Adipocyte (in vitro differentiated cells): ENCODE measurements at regions not wholly inside any gene's neighbourhood (a gene's known extent, or its start where the extent isn't known, plus 50 kb on each side); places are given as distances from the start of the nearest gene placed in this dataset.
A peak's percentile ranks its signal among the peaks of the same experiment; 100 is the strongest.

Source experiments
- DNase-seq: peaks from one replicate; pipeline ENCODE4 v3.0.0-alpha.2; 2015; ENCODE audit warnings: low read depth
- H3K27me3 ChIP-seq: replicated peaks from 2 replicates; pipeline ENCODE4 v1.7.0; 2013; ENCODE audit warnings: mild to moderate bottlenecking, low read length, moderate library complexity; ENCODE audit not compliant: control insufficient read depth, insufficient read depth
- H3K36me3 ChIP-seq: 2 replicates; pipeline ENCODE4 v1.7.0; 2013; ENCODE audit warnings: low read length, mild to moderate bottlenecking, moderate library complexity; ENCODE audit not compliant: control insufficient read depth, insufficient read depth, severe bottlenecking
- H3K4me1 ChIP-seq: 2 replicates; pipeline ENCODE4 v1.7.0; 2013; ENCODE audit warnings: mild to moderate bottlenecking, low read length, moderate library complexity; ENCODE audit not compliant: control insufficient read depth, insufficient read depth
- H3K4me3 ChIP-seq: 2 replicates; pipeline ENCODE4 v1.7.0; 2013; ENCODE audit warnings: mild to moderate bottlenecking, low read length, moderate library complexity
- H3K9ac ChIP-seq: 2 replicates; pipeline ENCODE4 v1.7.0; 2013; ENCODE audit warnings: mild to moderate bottlenecking, low read length, moderate library complexity
- H3K9me3 ChIP-seq: 2 replicates; pipeline ENCODE4 v1.7.0; 2013; ENCODE audit warnings: mild to moderate bottlenecking, low read length, moderate library complexity; ENCODE audit not compliant: control insufficient read depth

DNA sequence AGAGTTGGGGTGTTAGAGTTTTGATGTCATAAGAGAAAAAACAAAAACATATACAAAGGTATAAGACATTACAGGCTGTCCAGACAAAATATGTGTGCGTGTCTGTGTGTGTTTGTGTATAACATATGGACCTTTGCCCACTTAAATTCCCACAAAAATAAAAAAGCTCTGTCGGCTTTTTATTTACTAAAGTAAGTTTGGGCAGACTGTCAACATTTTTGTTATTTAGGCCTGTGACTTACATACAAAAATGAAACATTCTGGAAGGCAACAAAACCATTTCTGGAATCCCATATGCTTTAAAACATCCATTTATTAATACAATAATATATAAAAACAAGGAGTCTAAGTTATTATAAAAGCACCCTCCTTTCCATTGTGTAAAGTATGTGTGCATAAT is 960.1 kb upstream of the FAT3 start:
- no peak overlapping the region for H3K9ac ChIP-seq
- no peaks in the 10 kb centered on the region for H3K9me3 ChIP-seq
- H3K36me3 ChIP-seq, result no peaks in the 10 kb centered on the region
- H3K27me3 ChIP-seq, result no peaks in the 10 kb centered on the region
- no peak for DNase-seq
- no peak overlapping the region for H3K4me3 ChIP-seq
- H3K4me1 ChIP-seq, result no peaks in the 10 kb centered on the region

DNA sequence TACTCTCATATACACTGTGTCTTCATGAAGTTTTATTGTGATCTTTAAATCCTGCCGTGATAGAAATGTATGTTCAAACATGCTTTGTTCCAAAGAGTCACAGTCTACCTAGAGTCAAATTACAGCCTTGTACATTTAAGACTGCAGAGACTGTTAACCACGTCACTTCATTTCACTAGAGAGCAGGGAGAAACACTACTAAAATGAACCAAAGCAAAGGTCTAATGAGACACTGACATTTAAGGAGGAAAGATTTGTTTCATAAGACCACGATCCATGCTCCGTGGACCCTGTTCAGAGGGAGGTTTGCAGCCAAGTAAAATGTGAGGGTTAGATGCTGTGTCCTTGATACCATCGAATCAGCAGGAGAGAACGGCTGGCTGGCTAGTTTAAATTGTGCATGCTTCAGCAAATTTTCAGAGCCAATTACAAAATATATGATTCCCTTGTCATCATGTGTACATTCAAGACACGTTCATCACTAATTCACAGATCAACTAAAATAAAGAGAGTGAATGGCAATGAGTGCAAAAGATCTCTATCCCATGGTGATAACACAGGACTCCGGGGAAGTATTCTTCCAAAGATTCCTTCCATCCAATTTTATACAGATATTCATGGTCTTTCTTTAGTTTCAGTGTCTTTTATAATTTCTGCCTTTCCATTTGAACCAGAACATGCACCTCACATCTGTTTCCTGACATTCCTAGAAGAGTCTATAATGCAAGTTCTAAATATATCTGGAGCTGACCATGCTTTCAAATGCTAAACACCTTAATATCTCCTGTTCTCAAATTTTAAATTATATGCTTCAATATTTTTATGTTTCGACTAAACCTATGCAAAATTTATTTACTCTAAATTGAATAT is 960.9 kb upstream of the FAT3 start:
- H3K36me3 ChIP-seq, result no peaks in the 10 kb centered on the region
- no peak overlapping the region for H3K9ac ChIP-seq
- no peak for DNase-seq
- H3K4me1 ChIP-seq, result no peaks in the 10 kb centered on the region
- no peaks in the 10 kb centered on the region for H3K9me3 ChIP-seq
- H3K4me3 ChIP-seq, result no peak overlapping the region
- H3K27me3 ChIP-seq, result no peaks in the 10 kb centered on the region

DNA sequence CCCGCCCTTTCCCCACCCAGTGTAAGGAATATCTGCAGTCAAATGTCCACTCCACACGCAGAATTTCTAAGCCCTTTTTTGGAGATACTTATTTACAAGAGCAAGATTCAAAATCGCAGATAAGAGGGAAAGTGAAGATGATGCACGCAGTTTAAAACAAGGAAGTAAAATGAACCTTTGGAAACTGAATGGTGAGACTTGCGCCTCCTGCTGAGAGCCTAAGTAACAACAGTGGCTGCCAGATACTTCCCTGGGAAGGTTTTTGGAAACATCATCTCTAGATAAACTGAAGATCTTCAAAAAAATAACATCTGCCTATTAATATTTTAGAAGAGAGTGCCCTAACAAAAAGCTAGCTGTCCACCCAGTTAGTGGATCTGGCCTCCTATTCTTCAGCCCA is 963.1 kb upstream of the FAT3 start:
- H3K36me3 ChIP-seq, result no peaks in the 10 kb centered on the region
- DNase-seq, result no peak
- H3K4me1 ChIP-seq, result no peaks in the 10 kb centered on the region
- no peak overlapping the region for H3K4me3 ChIP-seq
- no peak overlapping the region for H3K9ac ChIP-seq
- H3K9me3 ChIP-seq, result no peaks in the 10 kb centered on the region
- no peaks in the 10 kb centered on the region for H3K27me3 ChIP-seq

DNA sequence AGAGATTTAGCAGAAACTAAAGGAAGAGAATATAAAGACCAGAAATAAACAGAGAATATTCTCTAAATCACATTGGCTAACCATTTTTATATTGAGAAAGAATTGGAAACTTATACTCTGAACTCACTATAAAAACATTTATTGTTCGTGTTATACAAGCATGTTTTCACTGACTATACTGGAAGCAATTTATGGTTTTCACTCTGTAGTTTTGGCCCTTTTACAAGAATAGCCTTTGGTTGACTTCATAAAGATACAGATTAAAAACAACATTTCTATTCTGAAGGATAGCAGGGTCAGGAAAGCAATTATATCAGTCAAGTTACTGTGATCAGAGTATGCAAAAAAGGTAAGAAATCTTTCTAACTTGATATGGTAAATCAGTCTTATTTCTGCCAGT is 965.7 kb upstream of the FAT3 start:
- Histone ChIP-seq H3K27me3 (no peaks in the 10 kb centered on the region), H3K4me1 (no peaks in the 10 kb centered on the region), H3K4me3 (no peak overlapping the region), H3K36me3 (no peaks in the 10 kb centered on the region), H3K9ac (no peak overlapping the region), H3K9me3 (no peaks in the 10 kb centered on the region)
- DNase-seq, result no peak

DNA sequence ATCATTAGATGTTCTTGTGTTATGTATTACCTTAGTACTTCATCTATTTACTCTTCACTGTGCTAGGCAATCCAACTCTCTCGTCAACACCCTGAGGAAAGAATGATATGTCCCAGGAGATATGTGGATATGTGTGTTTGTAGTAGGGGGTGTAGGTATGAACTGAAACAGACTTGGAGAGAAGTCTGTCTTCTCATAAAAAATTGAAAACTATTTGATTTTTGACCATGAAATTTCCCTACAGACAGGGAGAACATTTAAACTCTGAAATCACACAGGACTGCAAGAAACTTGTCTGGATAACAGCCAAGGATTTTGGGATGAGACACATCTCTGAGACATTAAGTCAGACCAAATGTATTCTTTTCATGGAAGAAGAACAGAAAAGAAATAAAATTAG is 967.0 kb upstream of the FAT3 start:
- Histone ChIP-seq H3K4me3 (no peak overlapping the region), H3K9me3 (no peaks in the 10 kb centered on the region), H3K27me3 (no peaks in the 10 kb centered on the region), H3K36me3 (no peaks in the 10 kb centered on the region), H3K9ac (no peak overlapping the region), H3K4me1 (no peaks in the 10 kb centered on the region)
- DNase-seq, result no peak

DNA sequence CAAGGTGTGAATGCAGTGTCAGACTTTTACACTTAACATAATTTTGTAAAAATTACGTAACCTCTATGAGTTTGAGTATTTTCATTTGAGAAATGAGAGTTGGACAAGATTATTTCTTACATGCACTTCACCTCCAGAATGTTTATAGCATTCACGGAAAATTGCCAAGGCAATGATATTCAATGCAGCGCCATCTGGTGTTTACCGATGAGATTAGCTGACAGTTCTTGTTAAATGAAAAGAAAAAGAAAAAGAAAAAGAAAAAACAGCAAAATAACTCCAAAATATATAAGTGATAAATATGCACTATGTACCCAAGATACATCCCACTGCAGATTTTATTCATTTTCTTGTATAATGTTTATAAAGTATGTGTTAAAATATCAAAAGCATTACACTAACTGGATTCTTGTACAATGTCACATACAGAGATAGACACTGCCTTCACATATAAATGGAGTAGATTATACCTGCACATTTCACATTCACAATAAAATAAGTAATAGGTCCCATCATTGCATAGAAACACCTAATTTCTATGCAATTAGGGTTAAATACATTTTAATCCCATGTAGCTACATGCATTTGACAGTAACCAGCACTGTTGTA is 976.3 kb upstream of the FAT3 start:
- Histone ChIP-seq H3K4me3 (no peak overlapping the region), H3K9ac (no peak overlapping the region), H3K36me3 (no peaks in the 10 kb centered on the region), H3K4me1 (peaks cover 10% of the 10 kb centered on the region), H3K27me3 (no peaks in the 10 kb centered on the region), H3K9me3 (peaks cover 3% of the 10 kb centered on the region)
- peak; percentile 76 for DNase-seq

DNA sequence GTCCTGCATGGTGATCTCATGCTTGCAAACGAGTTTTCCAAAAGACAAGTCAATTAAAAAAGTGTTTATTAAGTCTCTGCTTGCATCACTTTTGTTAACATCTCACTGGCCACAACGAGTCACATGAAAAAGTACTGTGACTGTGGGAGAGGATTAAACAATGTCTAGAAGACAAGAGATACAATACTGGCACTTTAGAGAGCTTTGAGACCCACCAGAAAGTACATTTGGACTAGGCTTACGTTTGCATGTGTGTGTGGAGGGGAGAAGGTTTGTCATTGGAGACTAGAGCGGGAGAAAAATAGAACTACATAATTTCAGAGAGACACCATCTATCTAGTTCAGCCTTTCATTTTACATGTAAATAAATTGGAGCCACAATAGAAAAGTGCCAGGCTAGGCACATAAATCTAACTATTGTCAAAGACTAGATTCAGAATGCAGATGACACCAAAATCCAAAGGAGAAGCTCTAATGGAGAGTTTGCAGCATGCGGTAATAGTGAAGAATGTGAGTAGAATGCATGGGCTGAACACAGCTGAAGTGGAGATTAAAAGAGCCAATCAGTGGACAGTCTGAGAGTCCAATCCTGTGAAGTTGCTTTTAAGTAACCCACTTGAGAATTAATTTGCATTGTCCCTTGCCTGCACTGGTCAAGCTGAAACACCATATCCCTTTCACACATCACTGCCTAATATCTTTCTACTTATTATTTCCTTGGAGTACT is 977.4 kb upstream of the FAT3 start:
- H3K4me3 ChIP-seq, result no peak overlapping the region
- no peaks in the 10 kb centered on the region for H3K27me3 ChIP-seq
- DNase-seq, result no peak
- no peak overlapping the region for H3K9ac ChIP-seq
- peaks cover 15% of the 10 kb centered on the region for H3K4me1 ChIP-seq
- H3K9me3 ChIP-seq, result peaks cover 3% of the 10 kb centered on the region
- no peaks in the 10 kb centered on the region for H3K36me3 ChIP-seq

DNA sequence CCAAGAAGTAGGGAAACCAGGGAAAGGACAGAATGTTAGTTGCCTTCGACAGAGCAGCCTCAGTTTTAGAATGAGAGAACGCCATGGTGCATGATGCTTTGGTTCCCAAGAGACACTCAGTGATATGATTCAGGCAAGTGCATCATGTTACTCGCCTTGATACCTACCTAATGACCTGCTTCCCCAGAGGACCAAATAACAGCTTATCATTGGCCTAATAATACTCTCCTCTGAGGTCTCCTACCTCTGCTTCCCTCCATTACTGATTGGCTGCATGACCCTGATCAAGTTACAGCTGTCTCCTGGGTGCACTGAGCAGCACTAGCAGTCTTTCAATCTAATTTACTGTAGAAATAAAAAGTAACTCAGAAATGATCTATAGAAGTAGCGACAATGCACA is 979.7 kb upstream of the FAT3 start:
- Histone ChIP-seq H3K4me1 (peaks cover 15% of the 10 kb centered on the region), H3K4me3 (no peak overlapping the region), H3K9me3 (no peaks in the 10 kb centered on the region), H3K9ac (no peak overlapping the region), H3K36me3 (no peaks in the 10 kb centered on the region), H3K27me3 (no peaks in the 10 kb centered on the region)
- DNase-seq, result no peak

DNA sequence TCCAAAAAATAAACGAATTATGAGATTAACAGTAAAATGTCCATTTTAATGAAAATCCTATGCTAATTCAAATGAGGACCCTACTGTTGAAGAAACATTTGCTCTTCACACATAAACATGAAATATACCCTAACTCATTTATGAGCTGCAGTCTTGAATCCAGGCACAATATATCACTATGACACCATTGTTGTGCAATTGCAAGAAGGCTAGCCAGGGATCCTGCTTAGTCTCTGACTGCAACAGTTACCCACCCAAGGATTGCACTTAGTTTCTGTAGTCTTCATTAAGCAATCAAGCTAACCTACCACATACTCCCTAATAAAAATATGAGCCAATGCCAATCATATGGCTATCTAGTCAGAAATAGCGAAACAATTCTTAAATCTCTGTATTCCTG is 981.0 kb upstream of the FAT3 start:
- DNase-seq, result peak; percentile 55
- Histone ChIP-seq H3K9me3 (no peaks in the 10 kb centered on the region), H3K36me3 (no peaks in the 10 kb centered on the region), H3K4me3 (no peak overlapping the region), H3K9ac (no peak overlapping the region), H3K27me3 (no peaks in the 10 kb centered on the region), H3K4me1 (peaks cover 15% of the 10 kb centered on the region)

DNA sequence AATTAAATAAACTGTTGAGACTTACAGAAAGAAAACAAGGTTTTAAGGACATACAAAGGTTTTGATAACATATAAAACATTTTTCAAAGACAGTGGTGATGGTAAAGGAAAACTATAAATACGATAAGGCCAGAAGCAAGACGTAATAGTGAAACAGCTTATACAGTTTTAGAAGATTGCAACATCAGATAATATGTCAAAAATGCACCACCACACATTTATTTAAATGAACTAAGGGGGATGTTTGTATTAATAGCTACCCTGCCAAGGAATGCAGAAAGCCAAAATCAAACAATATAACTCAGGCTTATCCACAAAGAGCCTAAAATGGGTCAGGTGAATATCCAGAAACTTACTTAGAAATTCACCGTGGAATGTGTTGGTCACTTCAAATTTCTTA is 981.6 kb upstream of the FAT3 start:
- H3K9me3 ChIP-seq, result no peaks in the 10 kb centered on the region
- DNase-seq, result peak; percentile 2
- no peak overlapping the region for H3K4me3 ChIP-seq
- H3K36me3 ChIP-seq, result no peaks in the 10 kb centered on the region
- H3K9ac ChIP-seq, result no peak overlapping the region
- peaks cover 15% of the 10 kb centered on the region for H3K4me1 ChIP-seq
- no peaks in the 10 kb centered on the region for H3K27me3 ChIP-seq

DNA sequence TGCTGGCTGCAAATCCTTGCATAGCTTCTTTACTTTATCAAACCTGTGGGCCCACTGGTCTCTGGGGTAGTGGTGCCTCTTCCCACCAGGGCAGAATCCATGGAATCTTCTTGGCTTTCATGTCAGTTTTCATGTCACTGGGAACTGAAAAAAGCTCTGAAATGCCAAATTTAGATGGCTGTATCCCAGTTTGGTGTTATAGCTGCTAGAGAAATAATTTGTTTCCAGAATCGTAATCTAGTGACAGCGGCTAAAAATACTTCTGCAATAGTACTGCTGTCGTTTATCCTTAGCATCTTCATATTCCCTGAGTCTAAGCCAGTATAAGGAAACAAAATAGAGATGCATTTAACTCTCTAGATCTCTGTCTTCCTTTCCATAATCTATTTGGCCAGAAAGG is 983.4 kb upstream of the FAT3 start:
- H3K9me3 ChIP-seq, result no peaks in the 10 kb centered on the region
- H3K9ac ChIP-seq, result no peak overlapping the region
- no peak for DNase-seq
- H3K4me1 ChIP-seq, result peaks cover 15% of the 10 kb centered on the region
- H3K4me3 ChIP-seq, result no peak overlapping the region
- no peaks in the 10 kb centered on the region for H3K27me3 ChIP-seq
- no peaks in the 10 kb centered on the region for H3K36me3 ChIP-seq
